Prostate gland (tissue), 1 donor: ENCODE measurements at regions not wholly inside any gene's neighbourhood (a gene's known extent, or its start where the extent isn't known, plus 50 kb on each side); places are given as distances from the start of the nearest gene placed in this dataset.

Experiments used
- POLR2A ChIP-seq: fragments of 450-650 bp; IDR thresholded peaks from one replicate; pipeline ENCODE4 v1.6.1; 2016; ENCODE audit warnings: antibody characterized with exemption, mild to moderate bottlenecking
- POLR2AphosphoS5 ChIP-seq: sonication (generic); formaldehyde crosslinking; IDR thresholded peaks from one replicate; pipeline ENCODE4 v1.6.1; 2017; ENCODE audit warnings: antibody characterized with exemption

DNA sequence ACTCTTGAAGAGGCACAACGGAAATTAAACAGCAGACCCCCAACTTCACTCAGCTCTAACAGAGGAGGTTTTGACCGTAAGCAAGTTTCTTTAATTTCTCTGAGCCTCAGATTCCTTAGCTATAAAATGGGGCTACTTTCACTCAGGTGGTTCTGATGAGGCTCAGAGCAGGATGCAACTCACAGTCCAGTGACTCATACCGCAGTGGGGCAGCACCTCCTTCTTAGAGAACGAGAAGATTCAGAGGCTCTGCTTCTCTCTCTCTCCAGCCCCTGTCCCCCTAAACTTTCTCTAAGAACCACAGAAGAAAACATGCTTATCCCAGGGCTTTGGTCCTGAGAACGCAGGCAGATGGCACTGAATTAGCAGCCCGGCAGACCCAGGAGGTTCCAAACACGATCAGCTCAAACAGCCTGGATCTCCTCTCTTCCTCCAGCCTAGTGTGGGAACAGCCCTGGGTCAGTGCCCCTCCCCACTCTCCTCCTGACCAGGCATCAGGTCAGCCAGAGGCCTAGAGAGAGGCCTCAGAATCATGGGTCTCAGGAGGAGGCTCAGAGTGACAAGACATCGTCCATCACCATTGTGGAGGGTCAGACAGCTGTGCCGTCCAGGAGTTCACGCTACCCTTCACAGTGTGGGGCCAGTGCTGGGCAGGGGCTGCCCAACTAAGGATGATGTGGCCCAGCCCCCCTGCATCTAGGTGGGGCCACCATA, 433.0 kb downstream of the PTPRU start:
- TF ChIP-seq POLR2AphosphoS5 (no peak), POLR2A (no peak)
